ENCODE measurements at regions not wholly inside any gene's neighbourhood (a gene's known extent, or its start where the extent isn't known, plus 50 kb on each side); places are given as distances from the start of the nearest gene placed in this dataset.
"Not testable (repeated sequence)": the region's sequence is repeated elsewhere in the genome, so short reads cannot be mapped to it uniquely, and the experiment has no call there.

DNA sequence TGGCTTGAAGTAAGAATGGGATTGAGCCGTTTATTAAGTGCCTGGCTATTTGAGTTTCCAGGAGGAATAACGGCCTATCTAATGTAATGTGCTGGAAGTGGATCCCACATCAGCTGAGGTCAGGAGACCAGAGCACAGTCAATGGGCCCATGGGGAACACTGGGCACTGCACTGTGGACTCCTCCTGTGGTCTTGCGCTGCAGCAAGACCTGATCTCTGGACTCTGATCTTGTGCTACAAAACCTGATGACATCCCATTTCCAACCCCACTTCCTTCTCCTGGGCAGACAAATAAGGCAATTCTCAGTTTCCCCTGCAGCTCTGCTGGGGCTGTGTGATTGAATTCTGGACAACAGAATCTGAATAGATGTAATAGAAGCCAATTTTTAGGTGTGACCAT lies 151.7 kb upstream of the ADCY2 start:
- no peak for DNase-seq

DNA sequence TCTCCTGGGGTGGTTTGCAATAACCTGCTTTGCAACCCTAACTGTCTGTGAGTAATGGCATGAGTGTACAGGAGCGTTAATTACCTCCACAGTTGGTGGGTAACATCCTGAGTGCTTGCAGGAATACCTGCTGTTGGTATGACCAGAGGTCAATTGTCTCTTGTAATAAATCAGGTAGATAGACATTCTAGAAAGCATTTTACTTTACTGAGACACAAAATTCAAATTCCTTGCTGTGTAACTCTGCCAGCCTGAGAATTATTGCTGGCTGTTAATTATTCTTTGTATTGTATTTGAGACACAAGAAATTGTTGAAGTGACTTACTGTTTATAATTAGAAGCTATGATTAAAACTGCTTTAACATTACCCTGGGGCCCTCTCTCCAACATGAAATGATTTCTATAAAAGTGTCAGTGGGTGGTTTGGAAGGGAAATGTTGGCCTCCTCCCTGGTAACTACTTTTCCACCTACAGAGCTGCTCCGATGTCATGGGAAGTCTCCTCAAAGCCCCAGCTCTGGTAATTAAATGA lies 150.8 kb upstream of the ADCY2 start:
- no peak for DNase-seq

DNA sequence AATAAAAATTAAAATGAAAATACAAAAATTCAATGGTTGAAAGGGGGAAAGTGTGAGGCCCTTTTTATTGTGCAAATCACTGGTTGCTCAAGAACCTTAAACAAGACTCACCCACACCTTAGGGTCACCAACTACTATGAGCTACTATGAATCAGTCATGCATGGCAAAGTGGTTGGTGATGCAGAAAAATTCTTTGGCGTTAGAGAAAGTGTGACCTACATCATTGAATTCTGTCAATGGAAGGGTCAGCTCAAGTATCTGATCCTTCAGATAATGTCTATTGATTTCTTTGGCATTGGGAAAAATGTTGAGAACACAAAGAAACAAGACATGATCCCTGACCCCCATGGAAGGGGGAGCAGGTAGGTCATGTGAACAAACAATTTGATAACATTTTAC lies 149.7 kb upstream of the ADCY2 start:
- no peak for DNase-seq

GRCh38 chr5:7250004-7250403 lies 145.9 kb upstream of the ADCY2 start:
- no peak for DNase-seq

- DNase-seq, result no peak
These were observed 145.3 kb upstream of the ADCY2 start for GRCh38 chr5:7250611-7251010.

DNA sequence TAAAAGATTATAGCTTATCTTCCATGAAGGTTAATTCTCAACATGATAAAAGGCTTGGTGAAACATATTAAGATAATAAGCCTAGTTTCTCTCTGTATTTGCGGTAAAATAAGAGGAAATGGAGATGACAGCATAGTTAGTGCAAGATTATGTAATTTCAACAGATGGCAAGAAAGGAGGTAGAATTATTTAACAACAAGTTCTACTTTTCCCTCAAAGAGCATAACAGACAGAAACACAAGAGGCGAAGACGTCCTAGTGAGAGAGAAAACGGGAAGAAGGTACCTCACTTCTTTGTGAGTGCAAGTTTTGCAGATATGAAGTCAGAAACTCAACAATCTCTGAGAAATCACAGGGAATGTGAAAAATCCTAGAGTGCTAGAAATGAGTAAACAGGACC lies 144.8 kb upstream of the ADCY2 start:
- DNase-seq, result no peak

DNA sequence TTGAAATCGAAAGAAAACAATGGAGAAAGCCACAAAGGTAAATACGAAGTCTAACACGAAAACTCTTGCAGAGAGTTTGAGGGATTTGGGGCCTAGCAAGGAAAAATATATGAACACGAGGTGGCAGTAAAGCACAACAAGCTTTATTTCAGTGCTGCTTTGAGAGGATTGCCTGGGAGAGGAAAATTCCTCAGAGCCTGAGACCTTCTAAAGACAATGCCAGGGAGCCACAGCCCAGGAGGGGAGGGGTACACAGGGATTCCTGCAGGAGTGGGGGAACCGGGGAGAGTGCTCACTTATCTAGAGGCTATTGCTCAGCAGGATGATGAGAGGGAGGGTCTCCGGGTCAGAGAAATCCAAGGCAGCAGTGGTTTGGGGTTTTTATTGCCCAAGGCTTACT lies 134.9 kb upstream of the ADCY2 start:
- peak; percentile 55 for DNase-seq

- DNase-seq, result no peak
These were observed 134.0 kb upstream of the ADCY2 start for GRCh38 chr5:7261900-7262299.

GRCh38 chr5:7263398-7264015 lies 132.4 kb upstream of the ADCY2 start:
- DNase-seq, result not testable (repeated sequence)

- not testable (repeated sequence) for DNase-seq
These were observed 130.2 kb upstream of the ADCY2 start for GRCh38 chr5:7265776-7266175.

DNA sequence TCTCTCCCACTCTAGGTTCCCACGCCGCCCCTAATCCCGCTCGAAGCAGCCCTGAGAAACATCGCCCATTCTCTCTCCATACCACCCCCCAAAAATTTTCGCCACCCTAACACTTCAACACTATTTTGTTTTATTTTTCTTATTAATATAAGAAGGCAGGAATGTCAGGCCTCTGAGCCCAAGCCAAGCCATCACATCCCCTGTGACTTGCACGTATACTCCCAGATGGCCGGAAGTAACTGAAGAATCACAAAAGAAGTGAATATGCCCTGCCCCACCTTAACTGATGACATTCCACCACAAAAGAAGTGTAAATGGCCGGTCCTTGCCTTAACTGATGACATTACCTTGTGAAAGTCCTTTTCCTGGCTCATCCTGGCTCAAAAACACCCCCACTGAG lies 127.2 kb upstream of the ADCY2 start:
- DNase-seq, result not testable (repeated sequence)

GRCh38 chr5:7269591-7270274 lies 126.2 kb upstream of the ADCY2 start:
- DNase-seq, result no peak

GRCh38 chr5:7271435-7272084 lies 124.4 kb upstream of the ADCY2 start:
- DNase-seq, result no peak

- no peak for DNase-seq
These were observed 123.5 kb upstream of the ADCY2 start for GRCh38 chr5:7272408-7272965.

DNA sequence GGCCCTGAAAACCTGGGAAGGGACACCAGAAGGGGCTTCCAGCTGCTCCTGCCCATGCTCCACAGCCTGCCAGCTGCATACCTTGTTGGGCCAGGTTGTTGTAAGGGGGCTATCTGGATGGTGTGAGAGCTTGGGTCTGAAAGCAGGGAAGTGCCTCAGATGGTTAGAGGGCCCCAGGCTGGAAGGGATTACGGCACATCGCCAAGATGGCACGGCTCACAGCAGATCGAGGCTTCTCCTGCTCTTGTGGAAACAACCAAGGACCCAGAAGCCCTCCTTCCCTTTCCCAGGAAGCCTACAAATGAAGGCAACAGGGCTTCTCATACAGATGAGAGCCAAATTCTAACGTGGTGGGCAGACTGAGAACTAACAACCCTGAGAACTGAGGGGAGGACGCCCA lies 121.7 kb upstream of the ADCY2 start:
- no peak for DNase-seq

GRCh38 chr5:7289634-7290033 lies 106.3 kb upstream of the ADCY2 start:
- not testable (repeated sequence) for DNase-seq

GRCh38 chr5:7297821-7298220 lies 98.1 kb upstream of the ADCY2 start:
- DNase-seq, result not testable (repeated sequence)

DNA sequence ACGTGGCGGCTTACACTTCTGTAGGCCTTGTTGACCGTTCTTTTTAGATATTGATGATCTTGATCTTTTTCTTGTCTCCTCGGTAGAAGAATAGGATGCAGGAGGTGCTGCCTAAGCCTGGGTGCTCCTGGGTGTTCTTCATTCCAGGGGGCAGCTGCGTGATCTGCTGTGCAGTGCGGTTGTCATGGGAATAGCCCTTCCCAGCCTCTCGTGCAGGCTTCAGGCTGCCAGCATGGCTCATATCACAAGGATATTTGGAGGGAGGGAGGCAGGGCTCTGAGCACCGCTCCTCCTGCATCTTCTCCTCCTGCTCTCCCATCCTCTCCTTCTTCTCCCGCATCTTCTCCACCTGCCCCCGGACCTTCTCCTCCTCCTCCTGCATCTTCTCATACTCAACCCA lies 96.2 kb upstream of the ADCY2 start:
- DNase-seq, result not testable (repeated sequence)

- not testable (repeated sequence) for DNase-seq
These were observed 90.8 kb upstream of the ADCY2 start for GRCh38 chr5:7305000-7305674.

- DNase-seq, result not testable (repeated sequence)
These were observed 89.4 kb upstream of the ADCY2 start for GRCh38 chr5:7306556-7306955.

DNA sequence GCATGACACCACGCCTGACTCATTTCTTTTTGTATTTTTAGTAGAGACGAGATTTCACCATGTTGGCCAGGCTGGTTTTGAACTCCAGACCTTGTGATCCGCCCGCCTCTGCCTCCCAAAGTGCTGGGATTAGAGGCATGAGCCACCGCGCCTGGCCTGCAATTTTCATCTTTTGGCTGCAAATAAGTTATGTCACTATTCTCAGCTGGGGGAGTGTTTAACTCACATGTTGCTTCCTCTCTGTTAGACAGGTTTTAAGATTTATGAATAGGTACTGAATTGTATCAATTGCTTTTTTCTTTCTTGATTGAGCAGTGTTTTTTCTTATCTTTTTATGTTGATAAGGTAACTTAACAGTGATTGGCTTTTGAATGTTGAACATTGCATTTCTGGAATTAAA lies 88.2 kb upstream of the ADCY2 start:
- not testable (repeated sequence) for DNase-seq

DNA sequence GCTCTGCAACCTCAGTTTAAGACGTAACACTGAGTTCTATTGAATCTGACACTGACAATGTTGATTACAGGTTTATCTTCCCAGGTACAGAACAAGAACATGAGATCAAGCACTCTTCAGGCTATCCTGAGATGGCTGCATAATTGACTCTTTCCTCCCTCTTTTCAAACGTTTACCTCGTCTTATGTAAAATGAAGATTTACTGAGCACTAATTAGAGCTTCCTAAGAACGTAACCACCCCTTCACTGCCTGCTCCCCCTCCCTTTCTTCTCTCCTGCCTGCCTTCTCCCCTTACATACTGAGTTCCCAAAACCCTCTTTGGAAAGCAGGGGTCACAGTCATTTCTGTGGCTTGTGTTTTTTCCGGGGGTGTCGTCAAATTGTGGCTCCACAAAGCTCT lies 86.2 kb upstream of the ADCY2 start:
- not testable (repeated sequence) for DNase-seq

- DNase-seq, result not testable (repeated sequence)
These were observed 85.3 kb upstream of the ADCY2 start for GRCh38 chr5:7310656-7311055.

All from NCI-H2107 (cell line).